ENCODE measurements at regions not wholly inside any gene's neighbourhood (a gene's known extent, or its start where the extent isn't known, plus 50 kb on each side); places are given as distances from the start of the nearest gene placed in this dataset.
"Not testable (repeated sequence)": the region's sequence is repeated elsewhere in the genome, so short reads cannot be mapped to it uniquely, and the experiment has no call there.

- no peak for DNase-seq (ENCODE audit: low read depth in 3 of 3, low spot score in 1 of 3)
Measured at GRCh38 chr17:79560527-79560926, 50.3 kb downstream of the RBFOX3 start.

- no peak for DNase-seq (ENCODE audit: low read depth in 3 of 3, low spot score in 1 of 3)
Measured at GRCh38 chr17:79559111-79559887, 51.6 kb downstream of the RBFOX3 start.

GRCh38 chr17:79558091-79558900, 52.6 kb downstream of the RBFOX3 start:
- DNase-seq (ENCODE audit: low read depth in 3 of 3, low spot score in 1 of 3): no peak

GRCh38 chr17:79557276-79558090, 53.4 kb downstream of the RBFOX3 start:
- no peak for DNase-seq (ENCODE audit: low read depth in 3 of 3, low spot score in 1 of 3)

GRCh38 chr17:79556271-79556670, 54.6 kb downstream of the RBFOX3 start:
- no peak for DNase-seq (ENCODE audit: low read depth in 3 of 3, low spot score in 1 of 3)

GRCh38 chr17:79555543-79555942, 55.3 kb downstream of the RBFOX3 start:
- no peak for DNase-seq (ENCODE audit: low read depth in 3 of 3, low spot score in 1 of 3)

GRCh38 chr17:79554346-79554745, 56.5 kb downstream of the RBFOX3 start:
- DNase-seq (ENCODE audit: low read depth in 3 of 3, low spot score in 1 of 3): not testable (repeated sequence)

- DNase-seq (ENCODE audit: low read depth in 3 of 3, low spot score in 1 of 3): no peak
Measured at GRCh38 chr17:79552824-79553223, 58.0 kb downstream of the RBFOX3 start.

GRCh38 chr17:79552405-79552804, 58.4 kb downstream of the RBFOX3 start:
- DNase-seq (ENCODE audit: low read depth in 3 of 3, low spot score in 1 of 3): no peak

- no peak for DNase-seq (ENCODE audit: low read depth in 3 of 3, low spot score in 1 of 3)
Measured at GRCh38 chr17:79549141-79549915, 61.5 kb downstream of the RBFOX3 start.

- DNase-seq (ENCODE audit: low read depth in 3 of 3, low spot score in 1 of 3): no peak
Measured at GRCh38 chr17:79548116-79548515, 62.7 kb downstream of the RBFOX3 start.

GRCh38 chr17:79547586-79547985, 63.3 kb downstream of the RBFOX3 start:
- DNase-seq (ENCODE audit: low read depth in 3 of 3, low spot score in 1 of 3): no peak

- DNase-seq (ENCODE audit: low read depth in 3 of 3, low spot score in 1 of 3): not testable (repeated sequence)
Measured at GRCh38 chr17:79547171-79547570, 63.7 kb downstream of the RBFOX3 start.

GRCh38 chr17:79546386-79546785, 64.5 kb downstream of the RBFOX3 start:
- no peak for DNase-seq (ENCODE audit: low read depth in 3 of 3, low spot score in 1 of 3)

- DNase-seq (ENCODE audit: low read depth in 3 of 3, low spot score in 1 of 3): no peak
Measured at GRCh38 chr17:79545251-79546005, 65.4 kb downstream of the RBFOX3 start.

GRCh38 chr17:79544142-79544914, 66.5 kb downstream of the RBFOX3 start:
- DNase-seq (ENCODE audit: low read depth in 3 of 3, low spot score in 1 of 3): no peak

- no peak for DNase-seq (ENCODE audit: low read depth in 3 of 3, low spot score in 1 of 3)
Measured at GRCh38 chr17:79543531-79543930, 67.3 kb downstream of the RBFOX3 start.

GRCh38 chr17:79542718-79543117, 68.1 kb downstream of the RBFOX3 start:
- DNase-seq (ENCODE audit: low read depth in 3 of 3, low spot score in 1 of 3): no peak
